ENCODE measurements at regions not wholly inside any gene's neighbourhood (a gene's known extent, or its start where the extent isn't known, plus 50 kb on each side); places are given as distances from the start of the nearest gene placed in this dataset.
"Not testable (repeated sequence)": the region's sequence is repeated elsewhere in the genome, so short reads cannot be mapped to it uniquely, and the experiment has no call there.

DNA sequence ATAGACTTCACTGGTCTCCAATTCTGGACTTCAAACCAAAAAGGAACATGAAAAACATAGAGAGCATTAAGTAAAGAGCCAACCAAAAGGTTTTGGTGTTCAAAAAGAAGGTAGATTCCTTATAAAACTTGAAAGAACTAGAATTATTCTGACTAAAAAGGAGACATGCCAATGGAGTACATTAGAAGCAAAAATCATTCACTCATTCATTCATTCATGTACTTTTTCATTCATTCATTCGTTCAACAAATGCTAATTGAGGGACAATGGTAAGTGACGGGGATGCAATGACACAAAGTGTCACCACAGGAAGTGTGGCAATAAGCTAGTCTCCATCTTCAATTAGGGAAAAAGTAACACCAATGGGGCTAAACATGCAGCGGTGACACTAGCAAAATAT is 181.0 kb upstream of the ATP11B start:
- no peak for DNase-seq

DNA sequence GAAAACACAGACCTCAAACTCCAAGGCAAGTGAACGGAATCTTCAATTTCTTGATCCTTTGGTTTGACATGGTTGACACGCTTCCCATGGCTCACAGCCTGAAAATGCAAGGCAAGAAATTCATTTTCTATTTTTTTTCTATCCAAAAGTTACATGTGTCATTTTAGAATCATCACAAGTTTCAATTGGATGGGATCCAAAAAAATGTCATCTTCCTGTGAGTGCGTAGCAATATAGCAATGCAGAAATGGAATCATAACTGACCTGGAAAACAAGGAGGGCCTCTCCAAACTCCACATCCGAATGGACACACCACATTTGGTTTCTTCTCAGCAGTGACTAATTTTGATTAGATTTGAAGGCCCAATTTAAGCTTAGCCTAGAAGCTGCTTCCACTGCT is 175.8 kb upstream of the ATP11B start:
- DNase-seq, result no peak

DNA sequence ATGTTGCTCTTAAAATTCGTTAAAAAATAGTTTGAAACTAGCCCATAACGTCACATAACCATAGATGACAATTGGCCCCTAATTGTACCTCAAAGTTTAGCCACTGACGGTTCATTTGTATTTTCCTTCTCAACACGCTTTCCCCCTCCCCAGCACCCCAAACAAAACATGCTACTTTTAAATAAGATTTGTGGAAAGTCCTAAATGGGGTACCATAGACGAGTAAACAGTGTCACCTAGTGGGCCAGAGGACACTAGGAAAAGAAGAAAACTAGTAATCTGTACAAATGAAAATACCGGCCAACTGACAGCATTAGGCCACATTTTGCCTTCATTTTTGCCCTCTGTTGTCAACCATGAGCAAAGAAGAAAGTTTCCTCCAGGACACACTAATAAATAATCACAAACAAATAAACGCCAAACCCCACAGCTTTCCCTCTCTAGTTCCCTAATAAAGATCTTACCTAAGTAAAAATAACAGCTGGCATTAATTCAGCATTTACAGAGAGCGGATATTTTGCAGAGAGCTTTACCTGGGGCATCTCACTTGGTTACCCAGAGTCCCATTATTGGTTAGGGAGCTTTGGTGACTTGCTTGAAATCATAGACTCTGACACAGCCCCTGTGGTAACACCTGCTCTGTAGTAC is 175.1 kb upstream of the ATP11B start:
- no peak for DNase-seq

DNA sequence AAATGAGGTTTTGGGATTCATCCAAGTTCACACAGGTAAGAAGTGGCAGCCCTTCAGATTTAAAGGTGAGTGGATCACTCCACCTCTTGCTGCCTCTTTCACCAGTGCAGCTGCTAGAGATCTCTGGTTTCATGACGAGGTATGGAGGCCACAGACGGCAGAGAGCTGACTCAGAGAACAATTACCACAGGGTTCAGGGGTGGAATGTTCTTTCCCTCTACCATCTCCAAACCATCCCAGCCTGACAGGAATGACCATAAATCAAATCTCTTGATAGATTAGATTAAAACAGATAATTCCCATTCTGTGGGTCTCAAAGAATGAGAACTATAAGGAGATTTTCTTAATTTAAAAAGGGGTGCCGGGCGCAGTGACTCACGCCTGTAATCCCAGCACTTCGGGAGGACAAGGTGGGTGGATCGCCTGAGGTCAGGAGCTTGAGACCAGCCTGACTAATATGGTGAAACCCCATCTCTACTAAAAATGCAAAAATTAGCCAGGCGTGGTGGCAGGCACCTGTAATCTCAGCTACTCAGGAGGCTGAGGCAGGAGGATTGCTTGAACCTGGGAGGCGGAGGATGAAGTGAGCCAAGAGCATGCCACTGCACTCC is 174.2 kb upstream of the ATP11B start:
- no peak for DNase-seq

DNA sequence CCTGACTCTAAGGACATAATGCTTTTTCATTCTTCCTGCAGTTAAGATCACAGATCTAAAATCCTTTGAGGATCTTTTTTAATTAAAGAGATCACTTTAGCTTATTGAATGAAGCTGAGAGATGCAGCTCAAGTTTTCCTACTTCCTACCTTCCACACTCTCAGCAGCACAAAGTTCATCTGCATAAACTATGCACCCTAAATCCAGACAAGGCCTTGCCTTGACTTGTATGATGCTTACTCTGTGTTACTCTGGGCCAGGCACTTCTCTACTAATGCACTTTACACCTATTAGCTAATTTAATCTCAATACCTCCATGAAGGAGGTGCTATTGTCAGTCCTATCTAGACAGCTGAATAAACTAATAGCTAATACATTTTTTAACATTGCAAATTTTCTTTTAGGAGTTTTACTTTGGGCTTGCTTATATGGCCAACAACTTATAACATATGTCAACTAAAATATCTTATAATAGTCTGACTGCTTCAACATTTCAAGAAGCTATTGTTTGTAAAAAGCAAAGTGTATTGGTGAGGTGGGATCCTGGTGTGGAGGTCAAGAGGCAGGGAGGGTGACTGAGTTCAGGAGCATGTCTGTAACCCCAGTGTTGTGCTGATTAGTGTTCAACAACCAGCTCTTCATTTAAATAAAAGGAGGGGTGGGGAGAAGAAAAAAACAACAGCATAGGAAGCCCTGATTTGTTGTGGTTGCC is 172.4 kb upstream of the ATP11B start:
- no peak for DNase-seq

DNA sequence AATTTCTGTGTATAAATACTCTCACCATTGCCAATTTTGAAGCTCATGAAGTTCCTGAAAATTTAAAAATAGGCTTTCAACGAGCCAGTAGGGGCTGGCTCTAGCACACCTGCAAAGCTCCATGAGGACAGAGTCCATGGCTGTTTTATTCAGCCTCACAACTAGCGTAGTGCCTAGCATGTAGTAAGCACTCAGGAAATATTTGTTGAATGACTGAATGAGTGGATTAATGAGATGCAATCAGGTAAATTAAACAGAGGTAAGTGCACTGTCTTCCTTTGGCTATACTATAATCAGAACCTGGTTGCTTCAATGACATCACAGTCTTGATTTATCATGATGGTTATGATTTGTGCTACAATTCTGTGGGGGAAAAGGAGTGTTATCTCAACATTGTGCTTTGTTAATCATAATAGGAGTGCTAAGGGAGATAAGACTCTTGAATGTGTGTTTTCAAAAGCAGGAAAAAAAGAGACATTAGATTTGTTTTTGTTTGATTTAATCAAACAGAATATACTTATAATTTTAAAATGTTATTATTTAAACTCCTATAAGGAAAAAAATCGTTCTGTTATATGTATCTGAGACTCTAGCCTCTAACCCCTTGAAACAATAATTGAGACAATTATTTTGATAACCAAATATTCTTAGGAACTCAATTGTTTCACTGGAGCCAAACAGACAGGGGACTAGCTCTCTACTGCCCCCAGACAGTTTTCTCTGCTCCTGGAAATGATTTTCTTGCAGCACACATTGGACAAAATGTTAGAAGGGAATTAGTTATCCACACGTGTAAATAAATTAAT is 171.7 kb upstream of the ATP11B start:
- no peak for DNase-seq

DNA sequence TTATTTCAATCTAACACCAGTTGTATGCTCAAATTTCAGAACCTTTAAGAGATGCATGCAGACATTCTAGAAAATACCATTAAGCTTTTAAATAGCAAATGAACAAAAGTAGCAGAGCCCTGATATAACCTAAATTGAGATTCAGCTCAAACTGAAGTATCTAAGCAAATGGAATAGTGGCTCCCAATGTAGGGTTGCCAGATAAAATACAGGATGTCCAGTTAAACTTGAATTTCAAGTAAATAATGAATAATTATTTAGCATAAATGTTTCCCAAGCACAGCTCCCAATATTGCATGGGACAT is 171.1 kb upstream of the ATP11B start:
- DNase-seq, result no peak

DNA sequence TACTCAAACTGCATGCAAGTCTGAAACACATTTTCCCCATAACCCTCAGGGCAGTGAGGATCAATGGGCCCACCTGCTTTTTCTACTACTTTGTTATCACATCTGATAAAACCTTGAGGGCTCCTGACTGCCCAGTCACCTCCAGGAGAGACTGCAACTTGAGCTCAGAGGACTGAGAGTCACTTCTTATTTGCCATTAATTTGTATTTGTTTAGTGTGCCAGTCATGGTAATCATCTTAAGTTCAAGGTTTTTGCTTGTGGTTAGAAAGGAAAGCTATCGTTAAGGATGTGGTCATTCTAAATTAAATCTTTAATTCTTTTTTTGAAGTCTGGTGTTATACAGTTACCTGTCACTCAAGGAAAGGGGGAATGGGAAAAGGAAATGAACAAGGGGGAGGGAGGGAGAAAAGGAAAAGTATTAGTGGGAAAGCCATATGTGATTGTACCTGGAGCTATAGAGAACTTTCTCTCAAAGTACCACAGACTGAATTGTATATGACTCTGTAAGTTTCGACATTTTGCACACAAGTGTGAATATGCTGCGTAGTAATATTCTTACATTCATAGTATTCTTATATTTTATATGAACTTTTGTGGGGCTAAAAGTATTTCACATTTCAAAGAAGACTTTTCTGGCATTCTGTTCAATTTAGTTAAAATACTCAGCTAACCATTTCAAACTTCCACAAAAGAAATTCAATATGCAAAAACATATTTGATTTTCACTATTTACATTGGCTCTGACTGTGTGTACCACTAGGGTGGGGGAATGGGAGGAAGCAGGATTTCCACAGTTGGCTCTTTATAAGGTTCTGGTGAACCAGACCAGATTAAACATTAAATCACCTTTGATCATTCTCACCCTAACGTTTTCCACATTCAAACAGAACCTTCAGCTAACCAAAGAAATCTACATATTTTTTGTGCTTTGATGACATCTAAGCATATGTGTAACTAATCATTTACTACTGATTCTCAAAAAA is 166.5 kb upstream of the ATP11B start:
- DNase-seq, result no peak

DNA sequence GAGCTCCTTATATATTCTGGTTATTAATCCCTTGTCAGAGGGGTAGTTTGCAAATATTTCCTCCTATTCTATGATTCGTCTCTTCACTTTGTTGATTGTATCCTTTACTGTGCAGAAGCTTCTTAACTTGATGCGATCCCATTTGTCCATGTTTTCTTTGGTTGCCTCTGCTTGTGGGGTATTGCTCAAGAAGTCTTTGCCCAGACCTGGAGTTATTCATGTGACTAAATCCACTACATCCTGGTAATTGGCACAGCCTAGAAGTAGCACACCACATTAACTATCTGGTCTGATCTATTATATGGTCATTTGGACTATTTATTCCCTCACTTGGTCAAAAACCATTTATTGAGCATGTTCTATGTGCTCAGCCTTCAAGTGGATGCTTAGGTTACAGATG is 164.8 kb upstream of the ATP11B start:
- no peak for DNase-seq

DNA sequence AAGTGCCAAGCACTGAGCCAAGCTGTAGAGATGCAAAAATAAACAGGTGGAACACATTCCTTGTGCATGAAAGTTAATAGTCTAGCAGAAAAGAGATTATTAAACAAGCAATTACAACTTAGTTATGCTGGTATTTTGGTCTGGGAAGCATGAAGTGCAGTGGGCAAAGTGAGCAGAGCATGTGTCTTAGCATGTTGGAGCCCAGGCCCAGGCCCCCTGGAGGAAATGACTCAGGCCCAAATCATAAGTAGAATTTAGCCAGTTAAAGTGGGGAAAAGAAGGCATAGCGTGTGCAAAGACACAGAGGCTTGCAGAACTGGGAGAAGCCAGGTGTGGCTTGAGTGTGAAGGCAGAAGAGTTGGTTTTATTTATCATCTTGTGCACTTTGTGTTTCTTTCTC is 163.8 kb upstream of the ATP11B start:
- no peak for DNase-seq

DNA sequence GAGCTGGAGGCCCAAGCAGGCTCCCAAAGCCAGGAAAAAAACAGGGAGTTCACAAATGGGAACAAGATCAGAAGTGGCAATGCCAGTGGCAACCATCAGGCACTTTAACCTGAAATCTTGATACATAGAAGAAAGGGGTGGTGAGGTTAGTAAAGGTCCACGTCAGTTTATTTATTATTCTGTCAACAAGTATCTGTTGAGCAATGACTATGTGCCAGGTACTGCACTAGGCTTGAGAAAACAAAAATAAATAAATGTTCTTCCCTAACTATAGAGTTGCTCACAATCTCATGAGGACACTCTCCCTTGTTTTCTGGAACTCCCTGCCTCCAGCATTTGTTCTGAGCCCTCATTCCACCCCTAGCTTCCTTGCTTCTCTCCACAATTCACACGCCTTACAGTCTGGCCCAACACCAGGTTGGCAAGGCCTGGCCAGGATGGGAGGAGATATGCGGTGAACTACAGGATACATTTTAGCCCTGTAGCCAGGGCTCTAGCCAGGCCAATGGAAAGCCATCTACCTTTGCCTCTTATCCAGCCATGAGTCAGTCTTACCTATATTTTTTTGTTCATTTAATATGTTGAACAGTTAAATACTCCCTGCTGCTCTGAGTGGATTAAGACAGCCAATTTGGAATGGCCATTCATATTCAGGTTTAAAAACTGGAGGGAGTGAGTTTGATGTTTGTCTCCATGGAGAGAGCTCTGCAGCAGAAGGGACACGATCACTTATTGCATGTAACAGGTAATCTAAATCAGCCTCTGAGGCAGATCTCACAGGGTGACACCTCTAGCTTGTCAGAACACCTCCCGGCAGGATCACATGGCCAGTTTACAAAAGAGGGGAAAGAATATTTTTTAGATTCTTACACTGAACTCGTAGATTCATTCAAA is 161.9 kb upstream of the ATP11B start:
- DNase-seq, result no peak

DNA sequence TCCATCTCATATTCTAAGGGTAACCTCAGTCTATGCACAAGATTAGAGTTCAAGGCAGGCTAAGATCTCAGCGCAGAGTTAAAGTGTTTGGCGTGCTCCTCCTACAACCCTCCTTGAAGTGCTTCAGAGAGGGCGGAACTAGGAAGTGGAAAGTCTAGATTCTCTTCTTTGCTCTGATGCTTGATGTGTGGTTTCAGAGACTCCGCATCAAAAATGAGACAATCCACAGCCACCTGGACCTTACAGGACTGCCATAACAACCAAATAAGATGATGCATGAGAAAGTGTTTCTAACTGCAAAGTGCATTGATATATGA is 161.3 kb upstream of the ATP11B start:
- DNase-seq, result no peak

DNA sequence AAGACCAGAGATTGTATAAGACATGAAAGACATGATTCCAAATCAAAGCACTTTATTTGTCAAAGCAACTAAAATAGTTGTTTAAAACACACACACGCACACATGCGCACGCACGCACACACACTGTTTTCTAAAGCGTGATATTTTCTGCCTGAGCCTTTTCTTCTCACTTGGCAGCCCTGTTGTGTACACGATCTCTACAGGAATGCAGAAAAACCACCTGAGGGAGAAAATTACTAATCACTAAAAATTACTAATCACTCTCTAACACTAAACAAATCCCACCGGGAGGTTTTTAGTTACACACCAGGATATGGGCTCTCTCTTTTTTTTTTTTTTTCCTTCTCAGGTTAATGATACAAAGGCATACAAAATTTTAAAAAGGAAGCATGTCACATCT is 160.1 kb upstream of the ATP11B start:
- DNase-seq, result no peak

DNA sequence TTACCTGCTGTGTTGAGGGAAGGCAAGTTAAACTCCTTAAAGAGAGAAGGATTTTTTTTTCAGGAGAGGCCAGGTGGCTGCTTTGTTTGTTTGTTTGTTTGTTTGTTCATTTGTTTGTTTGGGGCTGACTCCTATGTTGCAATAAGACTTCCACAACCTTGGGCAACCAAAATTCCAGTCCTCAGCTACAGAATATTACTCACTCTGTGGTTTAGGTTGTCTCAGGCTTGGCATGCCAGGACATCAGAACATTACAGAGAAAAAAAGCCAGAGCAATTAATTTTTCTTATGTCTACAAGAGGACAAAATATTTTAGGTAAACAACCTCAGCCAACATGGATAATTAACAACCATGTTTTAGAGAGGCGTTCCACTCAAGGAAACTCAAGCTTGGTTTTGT is 156.7 kb upstream of the ATP11B start:
- no peak for DNase-seq

DNA sequence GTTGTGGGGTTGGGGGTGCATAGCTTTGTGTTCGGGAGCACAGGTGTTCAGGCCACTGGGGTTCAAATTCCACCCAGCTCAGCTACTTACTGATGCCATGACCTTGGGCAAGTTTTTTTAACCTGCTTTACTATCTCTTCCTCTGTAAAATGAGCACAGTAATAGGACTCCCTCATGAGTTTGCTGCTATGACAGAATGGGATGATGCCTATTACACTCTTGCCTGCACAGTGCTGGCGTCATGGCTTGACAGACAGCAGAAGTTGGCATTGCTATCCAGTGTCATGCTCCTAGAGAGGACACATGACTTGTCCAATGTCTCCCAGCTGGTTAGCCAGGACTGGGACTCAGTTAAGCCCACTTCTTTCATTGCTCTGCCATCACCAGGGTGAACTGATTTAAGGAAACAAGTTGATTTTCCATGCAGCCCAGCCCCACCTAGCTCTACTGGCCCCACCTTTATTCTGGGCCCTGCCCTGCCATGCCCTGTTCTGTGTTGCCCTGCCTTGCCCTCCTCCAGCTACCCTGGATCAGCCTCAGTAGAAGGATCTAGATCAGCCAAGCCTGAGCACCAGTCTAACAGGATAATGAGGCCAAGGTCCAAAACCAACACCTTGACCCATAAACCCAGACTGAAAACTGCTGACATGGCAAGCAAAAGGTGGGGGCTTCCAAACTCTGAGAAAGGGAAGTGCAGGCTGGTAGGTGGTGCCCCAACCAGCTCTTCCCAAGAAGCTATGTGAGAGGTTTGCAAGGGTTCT is 155.8 kb upstream of the ATP11B start:
- DNase-seq, result no peak

DNA sequence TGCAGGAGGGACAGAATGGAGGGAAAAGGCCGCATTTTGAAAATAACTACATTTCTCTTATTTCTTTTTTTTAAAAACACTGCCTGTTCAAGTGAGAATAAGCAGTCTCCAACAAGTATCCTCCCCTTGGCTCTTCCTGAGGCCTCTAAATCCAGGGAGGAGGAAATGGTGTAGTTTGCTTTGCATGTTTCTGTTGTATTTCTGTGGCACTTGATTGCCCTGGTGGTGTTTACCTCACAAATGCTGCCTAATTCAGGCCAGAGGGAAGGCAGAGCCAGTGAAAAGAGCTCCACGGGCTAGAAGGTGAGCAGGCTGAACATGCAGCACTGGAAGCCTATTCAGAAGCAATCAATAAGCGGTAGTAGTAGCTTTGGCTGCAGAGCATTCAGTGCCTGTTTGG is 149.3 kb upstream of the ATP11B start:
- DNase-seq, result no peak

DNA sequence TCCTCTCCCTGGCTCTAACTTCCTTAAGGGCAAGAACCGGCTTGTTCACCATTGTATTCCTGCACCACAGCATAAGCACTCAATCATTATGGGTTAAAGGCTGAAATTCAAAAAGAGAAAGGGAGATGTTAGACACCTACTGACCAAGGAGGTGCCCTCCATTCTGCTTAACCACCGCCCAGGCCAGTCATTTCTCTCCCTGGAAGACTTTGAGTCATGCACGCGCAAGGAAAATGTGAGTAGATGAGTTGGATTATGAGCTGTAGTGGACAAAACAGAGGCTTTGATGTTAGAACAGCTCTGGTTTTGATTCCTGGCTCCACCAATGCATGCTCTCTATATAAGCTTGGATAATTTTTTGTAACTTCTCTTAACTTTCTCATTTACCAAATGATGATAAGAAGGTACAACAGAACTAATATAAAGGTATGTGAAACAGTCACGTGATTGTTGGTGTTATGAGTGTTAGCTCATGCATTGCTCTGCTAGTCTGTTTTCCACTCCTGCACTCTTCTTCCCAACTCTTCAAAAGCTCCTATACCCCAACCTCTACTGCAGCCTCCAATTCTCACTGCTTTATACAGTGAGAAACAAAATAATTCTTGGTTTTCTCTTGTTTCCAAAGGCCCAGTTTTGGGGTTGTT is 148.4 kb upstream of the ATP11B start:
- DNase-seq, result no peak

DNA sequence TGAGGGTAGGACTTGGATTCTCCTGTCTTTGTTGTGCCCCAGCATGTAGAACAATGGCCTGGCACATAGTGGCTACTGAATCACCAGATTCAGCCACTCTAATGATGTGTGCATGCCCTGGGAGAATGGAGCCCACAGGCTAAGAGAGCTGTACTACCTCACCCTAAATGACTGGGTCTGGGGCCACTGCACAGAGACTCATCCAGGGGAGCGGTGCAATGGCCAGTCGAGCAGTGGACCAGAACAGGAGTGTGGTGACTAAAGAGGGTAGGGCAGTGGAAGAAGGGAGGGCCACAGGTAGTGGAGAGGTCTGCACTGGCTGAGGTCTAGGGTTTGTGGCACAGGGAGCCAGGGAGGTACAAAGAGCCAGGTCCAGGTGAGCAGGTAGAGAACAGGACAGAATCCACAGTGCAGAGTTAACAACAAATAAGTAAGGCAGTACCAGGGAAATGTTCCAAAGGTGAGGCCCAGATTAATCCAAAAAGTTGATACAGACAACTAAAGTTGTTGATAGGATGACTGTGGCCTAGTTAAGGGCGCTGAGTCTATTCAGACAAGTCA is 142.7 kb upstream of the ATP11B start:
- DNase-seq, result no peak

DNA sequence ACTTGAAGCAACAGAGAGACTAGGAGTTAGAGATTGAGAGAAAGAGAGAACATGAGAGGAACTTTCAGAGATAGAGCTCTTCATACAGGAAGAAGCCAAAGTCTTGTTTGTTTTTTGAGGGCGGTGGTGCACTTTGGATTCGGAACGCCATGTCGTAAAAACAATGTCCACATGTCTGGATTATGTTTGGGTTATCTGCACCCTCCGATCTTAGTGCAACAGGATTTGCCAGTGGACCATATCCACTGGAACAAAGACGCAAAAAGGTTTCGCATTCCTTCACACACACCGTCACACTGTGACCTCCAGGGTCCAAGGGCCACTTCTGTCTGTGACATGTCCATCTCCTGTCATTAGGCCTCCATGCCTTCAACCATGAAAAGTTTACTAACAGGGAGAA is 141.8 kb upstream of the ATP11B start:
- no peak for DNase-seq

DNA sequence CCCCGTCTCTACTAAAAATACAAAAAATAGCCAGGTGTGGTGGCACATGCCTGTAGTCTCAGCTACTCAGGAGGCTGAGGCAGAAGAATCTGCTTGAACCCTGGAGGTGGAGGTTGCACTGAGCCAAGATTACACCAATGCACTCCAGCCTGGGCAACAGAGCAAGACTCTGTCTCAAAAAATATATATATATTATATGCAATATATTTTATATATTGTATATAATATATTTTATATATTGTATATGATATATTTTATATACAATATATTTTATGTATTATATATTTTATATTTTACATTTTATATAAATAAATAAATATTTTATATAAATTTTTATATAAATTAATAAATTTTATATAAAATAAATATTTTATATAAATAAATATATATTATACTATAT is 140.2 kb upstream of the ATP11B start:
- DNase-seq, result not testable (repeated sequence)

Data from stimulated activated naive CD4-positive, alpha-beta T cell treated with Interleukin-2 at 50 U/mL for 16 hours (primary cell).